ENCODE measurements at regions not wholly inside any gene's neighbourhood (a gene's known extent, or its start where the extent isn't known, plus 50 kb on each side); places are given as distances from the start of the nearest gene placed in this dataset.
"Not testable (repeated sequence)": the region's sequence is repeated elsewhere in the genome, so short reads cannot be mapped to it uniquely, and the experiment has no call there.

- intact Hi-C loops (cut with DNase I): no loop called here
Observed at GRCh38 chr5:60092671-60093422, 199.3 kb upstream of the PDE4D start.

DNA sequence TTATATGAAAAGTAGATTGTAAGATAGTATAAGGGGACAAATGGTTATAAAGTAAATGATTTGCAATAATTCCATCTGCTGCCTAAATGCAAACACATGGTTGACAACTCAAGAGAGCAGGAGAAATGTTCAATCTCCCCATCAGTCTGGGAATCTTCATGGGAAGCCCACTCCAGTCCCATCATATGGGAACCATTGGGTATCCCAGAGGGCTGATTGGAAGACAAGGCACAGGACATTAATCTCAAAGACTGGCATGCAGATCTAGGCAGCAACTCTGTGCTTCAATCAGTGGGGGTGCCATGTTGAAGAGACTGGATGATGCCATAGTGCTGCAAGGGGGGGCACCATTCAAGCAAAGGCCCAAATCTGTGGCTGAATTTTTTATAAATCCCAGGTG, 193.1 kb upstream of the PDE4D start:
- ATAC-seq: no peak
- DNase-seq (ENCODE audit: low spot score): no peak
- intact Hi-C loops (cut with DNase I): no loop called here

More at GRCh38 chr5:60092671-60093422, 199.3 kb upstream of the PDE4D start:
- ATAC-seq (no peak), DNase-seq (ENCODE audit: low spot score) (no peak)

- intact Hi-C loops (cut with DNase I): no loop called here
- ATAC-seq (no peak), DNase-seq (ENCODE audit: low spot score) (no peak)
Observed at GRCh38 chr5:60084226-60084625, 190.7 kb upstream of the PDE4D start.

- intact Hi-C loops (cut with DNase I): no loop called here
- peak; percentile 24 for ATAC-seq
- DNase-seq (ENCODE audit: low spot score): no peak
Observed at GRCh38 chr5:60077292-60077691, 183.8 kb upstream of the PDE4D start.

DNA sequence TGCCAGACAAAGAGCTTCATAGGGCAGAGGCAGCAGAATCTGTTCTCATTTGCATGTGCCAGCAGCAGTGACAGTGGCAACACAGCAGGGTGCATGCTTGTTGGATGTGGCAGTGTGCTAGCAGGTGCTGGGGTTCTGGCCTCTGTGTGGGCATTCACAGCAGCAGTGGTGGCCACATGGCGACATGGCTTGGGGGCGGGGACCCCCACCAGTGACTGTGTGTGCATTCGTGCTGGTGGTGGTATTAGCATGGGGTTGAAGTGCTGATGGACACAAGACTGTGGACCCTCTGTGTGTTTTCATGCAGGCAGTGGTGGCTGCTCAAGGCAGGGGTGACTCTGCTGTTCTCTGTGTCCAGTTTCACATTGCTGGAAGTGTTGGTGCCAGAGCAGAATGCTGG, 183.2 kb upstream of the PDE4D start:
- no peak for ATAC-seq
- intact Hi-C loops (cut with DNase I): no loop called here
- no peak for DNase-seq (ENCODE audit: low spot score)

- intact Hi-C loops (cut with DNase I): no loop called here
- DNase-seq (ENCODE audit: low spot score) (no peak), ATAC-seq (no peak)
Observed at GRCh38 chr5:60066502-60066901, 173.0 kb upstream of the PDE4D start.

- ATAC-seq (no peak), DNase-seq (ENCODE audit: low spot score) (no peak)
- intact Hi-C loops (cut with DNase I): no loop called here
Observed at GRCh38 chr5:60060389-60060788, 166.9 kb upstream of the PDE4D start.

- intact Hi-C loops (cut with DNase I): no loop called here
- ATAC-seq: no peak
- DNase-seq (ENCODE audit: low spot score): no peak
Observed at GRCh38 chr5:60056191-60056590, 162.7 kb upstream of the PDE4D start.

DNA sequence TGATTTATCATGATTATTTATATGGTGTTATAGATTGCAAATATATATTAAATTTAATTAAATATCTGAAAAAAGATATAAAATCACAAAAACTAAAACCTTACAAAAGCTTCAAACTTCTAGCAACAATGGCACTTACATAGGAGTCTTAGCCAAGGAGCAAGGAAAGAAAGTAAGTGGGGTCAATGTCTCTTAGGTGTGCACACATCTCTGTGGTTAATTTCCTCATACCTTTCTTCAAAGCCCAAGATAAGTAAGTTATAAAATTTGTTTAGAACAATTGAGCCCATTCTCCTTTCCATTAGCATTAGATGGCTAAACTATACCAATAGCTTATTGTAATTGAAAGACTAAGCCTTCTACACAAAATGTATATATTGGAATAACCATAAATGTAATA, 161.6 kb upstream of the PDE4D start:
- DNase-seq (ENCODE audit: low spot score) (no peak), ATAC-seq (no peak)
- intact Hi-C loops (cut with DNase I): no loop called here

- DNase-seq (ENCODE audit: low spot score); intact Hi-C loops (cut with DNase I); ATAC-seq: not testable (repeated sequence)
Observed at GRCh38 chr5:60041996-60042664, 148.6 kb upstream of the PDE4D start.

DNA sequence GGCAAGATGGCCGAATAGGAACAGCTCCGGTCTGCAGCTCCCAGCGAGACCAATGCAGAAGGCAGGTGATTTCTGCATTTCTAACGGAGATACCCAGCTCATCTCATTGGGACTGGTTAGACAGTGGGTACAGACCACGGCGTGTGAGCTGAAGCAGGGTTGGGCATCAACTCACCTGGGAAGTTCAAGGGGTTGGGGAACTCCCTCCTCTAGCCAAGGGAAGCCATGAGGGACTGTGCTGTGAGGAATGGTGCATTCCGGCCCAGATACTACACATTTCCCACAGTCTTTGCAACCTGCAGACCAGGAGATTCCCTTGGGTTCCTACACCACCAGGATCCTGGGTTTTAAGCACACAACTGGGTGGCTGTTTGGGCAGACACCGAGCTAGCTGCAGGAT, 148.0 kb upstream of the PDE4D start:
- not testable (repeated sequence) for DNase-seq (ENCODE audit: low spot score); ATAC-seq

DNA sequence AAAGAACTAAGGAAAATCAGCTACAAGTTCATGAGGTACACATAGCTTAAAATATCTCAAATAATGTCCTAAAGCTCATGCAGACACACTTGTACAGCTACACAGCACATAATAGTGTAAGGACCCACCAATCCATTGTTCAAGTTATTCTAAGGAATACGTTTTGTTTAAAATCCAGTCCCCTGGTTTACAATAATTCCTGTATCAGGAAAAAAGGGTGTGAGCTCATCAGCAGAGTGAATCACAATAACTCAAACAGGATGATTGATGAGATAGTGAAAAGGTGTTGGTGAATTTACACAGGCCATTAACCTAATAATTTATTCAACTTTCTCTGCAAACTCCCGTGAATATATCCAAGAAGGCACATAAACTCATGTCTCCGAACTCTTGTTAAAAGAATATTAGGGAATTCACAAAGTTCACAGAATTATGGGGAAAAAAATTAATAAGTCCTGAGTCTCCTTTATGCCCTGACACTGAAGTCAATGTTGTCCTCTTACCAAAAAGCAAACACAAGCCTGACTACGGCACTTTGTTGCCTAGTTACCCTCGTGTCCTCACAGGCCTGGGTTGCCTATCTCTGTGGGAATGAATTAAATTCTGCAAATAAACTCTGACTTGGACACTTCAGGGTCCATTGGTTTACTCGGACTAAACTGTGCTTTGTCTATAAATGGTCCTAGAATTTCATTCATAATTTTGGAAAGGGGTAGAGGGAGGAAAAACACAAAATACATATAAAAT, 142.8 kb upstream of the PDE4D start:
- intact Hi-C loops (cut with DNase I): no loop called here
- no peak for ATAC-seq
- no peak for DNase-seq (ENCODE audit: low spot score)

More for the DNA sequence above, 148.0 kb upstream of the PDE4D start:
- intact Hi-C loops (cut with DNase I): not testable (repeated sequence)

DNA sequence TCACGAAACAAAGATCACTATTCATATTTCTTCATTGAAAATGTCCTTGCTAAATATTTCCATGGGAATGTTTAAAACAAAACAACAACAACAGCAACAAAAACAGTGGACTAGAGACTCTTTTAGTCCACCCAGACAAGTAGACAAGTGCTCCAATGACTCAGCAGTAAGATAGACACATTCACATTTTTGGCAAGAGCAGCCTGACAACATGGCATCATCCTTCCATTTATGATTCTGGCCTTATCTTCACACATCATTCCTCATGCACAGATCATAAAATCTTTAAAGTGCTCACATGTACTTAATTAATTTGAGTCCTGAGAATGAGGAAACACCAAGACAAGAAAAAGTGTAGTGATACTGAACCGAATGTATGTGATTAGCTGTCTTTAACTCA, 132.6 kb upstream of the PDE4D start:
- no peak for DNase-seq (ENCODE audit: low spot score)
- intact Hi-C loops (cut with DNase I): no loop called here
- ATAC-seq: no peak

GRCh38 chr5:60024104-60024503, 130.6 kb upstream of the PDE4D start:
- DNase-seq (ENCODE audit: low spot score) (no peak), ATAC-seq (no peak)
- intact Hi-C loops (cut with DNase I): no loop called here

GRCh38 chr5:60023255-60023654, 129.7 kb upstream of the PDE4D start:
- DNase-seq (ENCODE audit: low spot score) (no peak), ATAC-seq (no peak)
- intact Hi-C loops (cut with DNase I): no loop called here

GRCh38 chr5:60020457-60020856, 126.9 kb upstream of the PDE4D start:
- ATAC-seq (no peak), DNase-seq (ENCODE audit: low spot score) (no peak)
- intact Hi-C loops (cut with DNase I): no loop called here

DNA sequence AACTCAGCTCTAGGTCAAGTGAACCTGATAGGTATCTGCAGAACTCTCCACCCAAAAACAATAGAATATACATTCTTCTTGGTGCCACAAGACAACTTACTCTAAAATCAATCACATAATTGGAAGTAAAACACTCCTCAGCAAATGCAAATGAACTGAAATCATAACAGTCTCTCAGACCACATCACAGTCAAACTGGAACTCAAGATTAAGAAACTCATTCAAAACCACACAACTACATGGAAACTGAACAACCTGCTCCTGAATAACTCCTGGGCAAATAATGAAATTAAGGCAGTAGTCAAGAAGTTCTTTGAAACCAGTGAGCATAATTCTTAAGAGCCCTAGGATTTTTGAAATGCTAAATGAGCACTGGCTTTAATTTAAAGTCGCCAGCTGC, 125.4 kb upstream of the PDE4D start:
- ATAC-seq; intact Hi-C loops (cut with DNase I): not testable (repeated sequence)

GRCh38 chr5:60018091-60018490, 124.6 kb upstream of the PDE4D start:
- DNase-seq (ENCODE audit: low spot score) (no peak), ATAC-seq (no peak)
- intact Hi-C loops (cut with DNase I): no loop called here

More for the DNA sequence above, 125.4 kb upstream of the PDE4D start:
- not testable (repeated sequence) for DNase-seq (ENCODE audit: low spot score)

GRCh38 chr5:60014331-60014730, 120.8 kb upstream of the PDE4D start:
- intact Hi-C loops (cut with DNase I): no loop called here

GRCh38 chr5:60010853-60011252, 117.3 kb upstream of the PDE4D start:
- intact Hi-C loops (cut with DNase I): no loop called here
- no peak for DNase-seq (ENCODE audit: low spot score)
- ATAC-seq: no peak

More at GRCh38 chr5:60014331-60014730, 120.8 kb upstream of the PDE4D start:
- ATAC-seq (no peak), DNase-seq (ENCODE audit: low spot score) (no peak)
